Mesodermal cell (in vitro differentiated cells): ENCODE measurements at regions not wholly inside any gene's neighbourhood (a gene's known extent, or its start where the extent isn't known, plus 50 kb on each side); places are given as distances from the start of the nearest gene placed in this dataset.
"Not testable (repeated sequence)": the region's sequence is repeated elsewhere in the genome, so short reads cannot be mapped to it uniquely, and the experiment has no call there.

ENCODE experiments used
- H3K27ac ChIP-seq: 2 replicates; pipeline ENCODE4 v1.7.0; 2013; ENCODE audit warnings: mild to moderate bottlenecking, low read depth, low read length, moderate library complexity; ENCODE audit not compliant: severe bottlenecking
- H3K36me3 ChIP-seq: 2 replicates; pipeline ENCODE4 v1.7.1; 2013; ENCODE audit warnings: mild to moderate bottlenecking, low read length, moderate library complexity; ENCODE audit not compliant: control insufficient read depth, insufficient read depth
- H3K4me1 ChIP-seq: one replicate; pipeline ENCODE4 v1.7.1; 2013; ENCODE audit warnings: mild to moderate bottlenecking, low read length; ENCODE audit not compliant: insufficient read depth, control insufficient read depth, poor library complexity, severe bottlenecking
- H3K4me3 ChIP-seq: 2 replicates; pipeline ENCODE4 v1.7.0; 2013; ENCODE audit warnings: low read length, control low read depth, mild to moderate bottlenecking; ENCODE audit not compliant: insufficient read depth, poor library complexity, severe bottlenecking; ENCODE audit errors: extremely low read depth
- H3K9me3 ChIP-seq: 2 replicates; pipeline ENCODE4 v1.7.1; 2013; ENCODE audit warnings: mild to moderate bottlenecking, low read length, moderate library complexity; ENCODE audit not compliant: control insufficient read depth
- WGBS, 2 experiments: methylation state at CpG; one replicate each; pipeline ENCODE4 v1.1.5; 2013; ENCODE audit warnings: missing lambda C conversion rate in 2 of 2; ENCODE audit not compliant: insufficient coverage in 2 of 2; 5-methylcytosine and 5-hydroxymethylcytosine counted together

DNA sequence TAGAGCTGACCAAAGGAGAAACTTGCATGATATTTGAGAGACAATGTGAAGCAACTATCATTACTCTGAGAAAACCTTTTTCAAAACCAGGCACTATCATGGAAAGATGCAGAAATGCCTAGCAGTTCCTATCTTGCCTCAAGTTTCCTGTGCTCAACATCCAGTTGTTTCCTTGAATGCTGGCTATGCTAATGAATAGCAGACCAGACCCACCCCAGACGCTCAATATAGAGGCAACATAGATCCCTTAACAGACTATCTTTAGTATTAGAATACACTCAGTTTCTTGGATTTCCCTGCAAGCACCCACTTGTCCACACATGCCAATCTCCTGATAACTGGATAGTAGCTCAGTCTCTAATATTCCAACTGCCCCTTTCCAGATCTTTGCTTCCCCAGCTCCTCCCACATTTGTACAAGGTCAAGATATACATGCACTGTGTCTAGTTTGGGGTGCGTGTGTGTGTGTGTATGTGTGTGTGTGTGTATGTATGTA is 93.3 kb upstream of the PCSK5 start:
- H3K4me1 ChIP-seq = peaks cover 5% of the 10 kb centered on the region
- 86% methylated on average over 1 of the region's 2 CpGs; no CpG with 5 or more reads in 1 of the 2 experiments for WGBS, 2 experiments
- no peaks in the 10 kb centered on the region for H3K9me3 ChIP-seq
- H3K36me3 ChIP-seq = no peaks in the 10 kb centered on the region
- no peak overlapping the region for H3K27ac ChIP-seq
- no peak overlapping the region for H3K4me3 ChIP-seq

DNA sequence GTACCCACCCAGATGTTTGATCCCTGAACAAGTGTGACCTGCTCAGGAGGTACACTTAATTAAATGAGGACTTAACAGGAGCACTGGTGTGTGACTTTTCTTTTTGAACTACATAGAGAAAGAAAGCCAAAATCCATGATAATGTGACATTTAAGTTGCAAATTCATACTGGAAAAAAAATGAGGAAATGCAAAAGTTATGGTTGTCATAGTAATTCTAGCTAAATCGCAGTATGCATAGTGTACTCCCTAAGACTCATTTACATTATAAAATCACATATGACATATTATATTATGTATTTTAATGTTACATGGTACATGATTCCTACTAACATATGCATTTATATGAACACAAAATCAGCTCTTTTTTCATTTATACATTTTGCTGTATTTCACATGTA is 92.0 kb upstream of the PCSK5 start:
- no peak overlapping the region for H3K4me3 ChIP-seq
- H3K4me1 ChIP-seq = peaks cover 15% of the 10 kb centered on the region
- no peaks in the 10 kb centered on the region for H3K36me3 ChIP-seq
- H3K27ac ChIP-seq = no peak overlapping the region
- no peaks in the 10 kb centered on the region for H3K9me3 ChIP-seq
- no CpG with 5 or more reads among the region's 1 CpG for WGBS, 2 experiments

DNA sequence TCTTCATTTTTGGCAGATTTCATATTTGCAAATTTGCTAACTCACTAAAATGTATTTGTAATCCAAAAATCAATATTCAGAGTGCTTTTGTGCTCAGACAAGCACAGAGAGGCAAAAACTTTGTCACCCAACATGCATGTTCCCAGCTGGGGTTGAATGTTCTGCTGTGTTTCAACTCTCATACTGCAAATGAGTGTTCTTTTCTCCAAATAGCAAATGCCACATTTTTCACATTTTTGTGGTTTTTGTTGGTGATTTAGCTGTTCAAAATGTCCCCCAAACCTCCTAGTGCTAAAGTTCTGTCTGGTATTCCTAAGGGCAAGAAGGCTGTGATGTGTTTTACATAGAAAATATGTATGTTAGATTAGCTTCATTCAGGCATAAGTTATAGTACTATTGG is 87.3 kb upstream of the PCSK5 start:
- Histone ChIP-seq H3K4me1 (peaks cover 22% of the 10 kb centered on the region), H3K9me3 (no peaks in the 10 kb centered on the region), H3K4me3 (no peak overlapping the region), H3K36me3 (no peaks in the 10 kb centered on the region), H3K27ac (peak overlapping the region; percentile 52)

DNA sequence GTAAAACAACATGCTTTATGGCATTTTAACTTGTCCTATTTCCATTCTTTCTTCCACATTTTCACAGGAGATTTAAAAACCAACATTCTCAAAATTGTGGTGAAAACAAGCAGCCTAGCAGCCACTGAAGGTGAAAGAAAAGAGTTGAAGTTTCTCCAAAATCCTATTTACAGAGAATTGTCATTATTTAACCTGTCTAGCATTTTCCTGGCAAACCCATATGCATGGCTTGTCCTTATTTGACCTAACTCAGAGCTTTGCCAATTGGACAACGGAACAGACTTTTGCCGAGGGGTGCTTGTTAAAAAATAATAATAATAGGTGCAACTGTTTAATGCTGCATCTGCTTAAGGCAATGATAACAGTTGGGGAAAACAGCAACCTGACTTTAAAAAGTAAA is 80.4 kb upstream of the PCSK5 start:
- H3K4me1 ChIP-seq = no peaks in the 10 kb centered on the region
- no peaks in the 10 kb centered on the region for H3K36me3 ChIP-seq
- 100% methylated on average over 2 of the region's 2 CpGs; no CpG with 5 or more reads in 1 of the 2 experiments for WGBS, 2 experiments
- H3K9me3 ChIP-seq = peaks cover 5% of the 10 kb centered on the region
- H3K27ac ChIP-seq = no peak overlapping the region
- no peak overlapping the region for H3K4me3 ChIP-seq

DNA sequence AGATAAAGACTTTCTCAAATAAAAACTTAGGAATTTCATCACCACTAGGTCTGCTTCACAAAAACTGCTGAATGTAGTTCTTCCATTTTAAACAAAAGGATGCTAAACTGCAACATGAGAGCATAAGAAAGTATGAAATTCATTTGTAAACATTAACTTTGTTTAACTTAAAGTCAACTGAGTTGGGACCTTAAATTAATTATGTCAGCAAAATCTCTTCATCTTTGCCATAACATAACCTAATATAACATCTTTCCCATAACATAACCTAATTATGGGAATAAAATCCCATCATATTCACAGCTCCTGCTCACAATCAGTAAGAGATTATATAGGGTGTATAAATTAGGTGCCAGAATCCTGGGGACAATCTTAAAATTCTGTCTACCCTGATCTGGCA is 78.8 kb upstream of the PCSK5 start:
- H3K36me3 ChIP-seq = no peaks in the 10 kb centered on the region
- H3K4me3 ChIP-seq = no peak overlapping the region
- H3K4me1 ChIP-seq = no peaks in the 10 kb centered on the region
- no peak overlapping the region for H3K27ac ChIP-seq
- peaks cover 5% of the 10 kb centered on the region for H3K9me3 ChIP-seq

DNA sequence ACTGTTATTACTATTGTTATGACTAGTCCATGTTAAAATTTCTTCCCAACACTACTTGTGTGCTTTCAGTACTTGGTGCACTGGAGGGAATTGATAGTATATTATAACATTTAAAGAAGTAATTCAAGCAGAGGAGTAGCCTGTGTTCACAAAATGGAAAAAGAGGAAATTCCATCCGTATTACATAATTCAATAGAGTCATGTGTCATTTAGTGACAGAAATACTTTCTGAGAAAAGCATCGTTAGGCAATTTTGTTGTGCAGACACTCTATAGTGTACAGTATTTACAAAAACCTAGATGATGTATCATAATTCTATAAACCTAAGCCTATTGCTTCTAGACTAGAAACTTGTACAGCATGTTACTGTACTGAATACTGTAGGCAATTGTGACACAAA is 78.3 kb upstream of the PCSK5 start:
- Histone ChIP-seq H3K36me3 (no peaks in the 10 kb centered on the region), H3K4me3 (no peak overlapping the region), H3K9me3 (peaks cover 5% of the 10 kb centered on the region), H3K27ac (no peak overlapping the region), H3K4me1 (no peaks in the 10 kb centered on the region)
- no CpG with 5 or more reads among the region's 2 CpGs for WGBS, 2 experiments

DNA sequence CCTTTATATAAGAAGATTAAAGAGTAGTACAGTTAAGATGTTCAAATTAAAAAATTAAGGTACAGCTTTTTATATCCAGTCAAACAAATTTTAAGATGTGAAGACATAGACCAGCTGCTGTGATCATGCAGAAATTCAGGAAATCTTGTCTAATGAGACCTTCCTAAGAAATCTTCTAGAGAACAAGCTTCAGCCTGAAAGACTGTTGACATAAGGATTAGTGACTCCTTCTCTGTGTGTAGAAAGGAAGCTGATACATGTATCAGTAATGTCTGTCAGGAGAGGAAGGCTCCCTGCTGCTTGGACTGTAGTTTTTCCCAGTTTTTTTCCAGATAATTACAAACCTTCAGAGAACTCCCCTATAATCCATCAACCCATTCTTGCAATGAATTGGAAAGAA is 75.8 kb upstream of the PCSK5 start:
- Histone ChIP-seq H3K9me3 (peaks cover 5% of the 10 kb centered on the region), H3K4me3 (no peak overlapping the region), H3K36me3 (no peaks in the 10 kb centered on the region), H3K4me1 (no peaks in the 10 kb centered on the region), H3K27ac (peak overlapping the region; percentile 23)

DNA sequence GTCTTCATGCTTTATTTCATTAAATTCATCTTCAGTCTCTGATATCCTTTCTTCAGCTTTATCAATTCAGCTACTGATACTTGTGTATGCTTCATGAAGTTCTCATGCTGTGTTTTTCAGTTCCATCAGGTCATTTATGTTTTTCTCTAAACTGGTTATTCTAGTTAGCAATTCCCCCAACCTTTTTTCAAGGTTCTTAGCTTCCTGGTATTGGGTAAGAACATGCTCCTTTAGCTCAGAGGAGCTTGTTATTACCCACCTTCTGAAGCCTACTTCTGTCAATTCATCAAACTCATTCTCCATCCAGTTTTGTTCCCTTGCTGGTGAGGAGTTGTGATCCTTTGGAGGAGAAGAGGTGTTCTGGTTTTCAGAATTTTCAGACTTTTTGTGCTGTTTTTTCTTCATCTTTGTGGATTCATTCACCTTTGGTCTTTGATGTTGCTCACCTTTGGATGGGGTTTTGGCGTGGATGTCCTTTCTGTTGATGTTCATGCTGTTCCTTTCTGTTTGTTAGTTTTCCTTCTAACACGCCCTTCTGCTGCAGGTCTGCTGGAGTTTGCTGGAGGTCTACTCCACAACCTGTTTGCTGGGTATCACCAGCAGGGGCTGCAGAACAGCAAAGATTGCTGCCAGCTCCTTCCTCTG is 69.9 kb upstream of the PCSK5 start:
- not testable (repeated sequence) for H3K4me1 ChIP-seq, H3K4me3 ChIP-seq, H3K36me3 ChIP-seq, H3K9me3 ChIP-seq, H3K27ac ChIP-seq
- 84 to 100% methylated on average over 1 to 2 of the region's 2 CpGs for WGBS, 2 experiments

DNA sequence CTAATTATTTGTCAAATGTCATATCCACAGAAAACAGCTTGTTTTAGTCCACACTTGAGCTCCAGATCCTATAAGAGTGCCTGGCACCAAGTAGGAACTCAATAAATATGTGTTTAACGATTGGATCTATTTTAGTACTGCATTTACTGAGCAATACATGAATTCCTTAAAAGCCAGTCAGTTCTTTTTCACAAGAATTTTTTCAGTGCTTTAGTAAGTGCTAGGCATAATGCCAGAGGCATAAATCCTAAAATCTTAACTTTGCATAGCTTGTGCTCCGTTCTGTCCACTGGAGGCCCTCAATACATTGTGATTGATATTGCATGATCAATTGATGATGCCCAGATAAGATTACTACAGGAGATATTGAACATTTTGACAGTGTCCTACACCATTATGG is 67.3 kb upstream of the PCSK5 start:
- H3K9me3 ChIP-seq = no peaks in the 10 kb centered on the region
- H3K27ac ChIP-seq = no peak overlapping the region
- H3K4me1 ChIP-seq = no peaks in the 10 kb centered on the region
- H3K36me3 ChIP-seq = no peaks in the 10 kb centered on the region
- no peak overlapping the region for H3K4me3 ChIP-seq
- 100% methylated on average over 1 of the region's 2 CpGs; no CpG with 5 or more reads in 1 of the 2 experiments for WGBS, 2 experiments

DNA sequence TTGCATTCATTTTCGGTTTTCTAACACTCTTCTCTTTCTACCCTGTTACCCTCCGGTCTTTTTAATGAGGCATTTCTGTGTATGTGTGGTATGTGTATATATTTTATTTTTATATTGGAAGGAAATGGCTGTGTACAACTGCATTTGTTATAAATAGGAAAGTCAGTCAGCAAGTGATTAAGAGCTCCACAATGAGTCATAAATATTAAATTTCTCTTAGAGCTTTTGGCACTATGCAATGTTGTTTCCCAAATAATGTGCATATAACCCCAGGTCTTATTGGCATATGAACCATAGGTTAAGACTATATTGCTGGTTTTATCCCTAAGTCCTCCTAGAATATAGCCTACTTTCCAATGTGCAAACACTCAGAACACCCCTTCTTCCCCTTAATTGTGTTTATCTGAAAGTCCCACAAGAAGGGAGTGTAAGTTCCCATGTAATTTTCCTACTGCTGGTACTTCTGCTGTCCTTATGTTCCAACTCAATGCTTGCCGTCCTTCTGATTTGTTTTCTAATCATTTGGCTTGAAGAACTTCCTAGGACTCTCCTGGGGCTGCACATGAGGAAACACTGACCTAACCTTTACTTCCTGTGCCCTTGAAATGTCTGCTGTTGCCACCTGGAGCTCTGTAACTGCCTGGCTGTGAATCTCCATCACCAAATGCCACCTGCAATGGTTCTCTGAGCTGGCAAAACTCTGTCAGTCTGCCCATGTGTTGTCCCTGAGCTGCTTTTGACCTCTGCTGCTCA is 65.5 kb upstream of the PCSK5 start:
- Histone ChIP-seq H3K4me3 (no peak overlapping the region), H3K36me3 (no peaks in the 10 kb centered on the region), H3K27ac (no peak overlapping the region), H3K9me3 (no peaks in the 10 kb centered on the region), H3K4me1 (no peaks in the 10 kb centered on the region)
- WGBS, 2 experiments = 73 to 78% methylated on average over 1 of the region's 3 CpGs

DNA sequence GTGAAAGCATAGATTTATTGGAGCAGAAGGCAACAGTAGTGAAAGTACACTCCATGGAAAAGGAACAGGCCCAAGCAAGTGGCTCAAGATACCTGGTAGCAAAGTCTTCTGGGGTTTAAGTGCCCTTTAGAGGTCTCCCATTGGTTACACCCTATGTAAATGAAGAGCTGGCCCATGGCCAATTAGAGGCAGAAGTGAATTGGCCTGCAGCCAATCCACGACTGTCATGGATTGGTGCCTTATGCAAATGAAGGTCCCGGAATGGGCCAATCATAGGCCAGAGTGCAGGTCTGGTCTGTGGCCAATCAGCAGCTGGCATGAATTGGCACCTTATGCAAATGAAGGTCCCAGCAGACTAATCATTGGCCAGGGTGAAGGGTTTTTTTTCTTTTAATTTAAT is 64.2 kb upstream of the PCSK5 start:
- Histone ChIP-seq H3K36me3 (no peaks in the 10 kb centered on the region), H3K4me1 (no peaks in the 10 kb centered on the region), H3K27ac (no peak overlapping the region), H3K9me3 (no peaks in the 10 kb centered on the region), H3K4me3 (no peak overlapping the region)
- WGBS, 2 experiments = 82 to 86% methylated on average over 2 of the region's 2 CpGs
